Amygdala (tissue), 56 donors: ENCODE measurements at regions not wholly inside any gene's neighbourhood (a gene's known extent, or its start where the extent isn't known, plus 50 kb on each side); places are given as distances from the start of the nearest gene placed in this dataset.
"Not testable (repeated sequence)": the region's sequence is repeated elsewhere in the genome, so short reads cannot be mapped to it uniquely, and the experiment has no call there.

Source experiments
- DNase-seq, 56 donors: peaks; one replicate each; lab custom pipeline; 2025; lab: John Stamatoyannopoulos, UW

DNA sequence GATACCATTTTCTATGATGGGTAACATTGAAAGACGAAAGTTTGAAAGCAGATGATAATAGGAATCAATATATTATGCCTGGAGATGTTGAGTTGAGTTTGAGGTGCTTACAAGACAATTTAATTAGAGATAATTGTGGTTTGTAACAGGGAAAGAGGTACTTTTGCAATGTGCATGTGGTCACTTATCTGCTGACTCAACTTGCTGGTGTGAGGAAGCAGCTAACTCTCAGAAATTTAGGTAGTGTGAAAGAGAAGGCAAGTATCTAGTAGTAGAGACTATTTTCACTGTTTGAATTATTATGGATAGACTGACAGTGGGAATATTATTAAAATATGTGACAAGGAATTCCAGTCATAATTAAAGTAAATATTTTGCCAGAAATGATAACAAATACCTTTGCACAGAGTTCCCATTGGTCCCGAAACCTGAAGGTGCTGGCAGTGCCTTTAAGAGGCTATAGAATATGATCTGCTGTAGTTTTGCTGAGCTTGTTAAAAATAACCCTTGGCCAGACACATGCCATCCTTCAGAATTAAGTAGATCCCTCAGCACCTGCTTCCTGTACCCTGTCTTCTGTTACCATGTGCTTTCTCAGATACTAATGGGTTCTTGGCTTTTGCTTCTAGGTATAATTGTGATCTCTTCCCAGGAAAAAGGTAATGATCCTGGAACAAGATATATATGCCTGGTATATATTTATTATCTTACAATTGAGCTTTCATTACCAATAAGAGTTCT is 315.9 kb downstream of the BCHE start:
- no peak for DNase-seq

DNA sequence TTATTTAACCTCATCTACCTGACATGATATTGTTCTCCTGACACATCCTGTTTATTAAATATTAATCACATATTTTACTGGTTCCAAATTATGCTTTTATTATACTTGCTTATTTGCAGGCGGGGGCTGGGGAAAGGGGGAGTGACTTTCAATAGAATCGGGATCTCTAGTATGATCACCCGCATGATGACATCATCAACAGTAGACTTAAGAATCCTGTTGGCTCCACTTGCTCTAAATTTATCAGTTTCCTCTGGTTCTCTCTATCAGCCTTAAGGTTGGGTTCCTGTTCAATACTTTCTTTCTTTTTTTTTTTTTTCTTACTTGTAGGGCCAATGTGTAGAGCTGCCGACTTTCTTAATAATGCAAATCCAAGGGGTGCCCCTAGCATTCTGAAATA is 317.5 kb downstream of the BCHE start:
- no peak for DNase-seq

DNA sequence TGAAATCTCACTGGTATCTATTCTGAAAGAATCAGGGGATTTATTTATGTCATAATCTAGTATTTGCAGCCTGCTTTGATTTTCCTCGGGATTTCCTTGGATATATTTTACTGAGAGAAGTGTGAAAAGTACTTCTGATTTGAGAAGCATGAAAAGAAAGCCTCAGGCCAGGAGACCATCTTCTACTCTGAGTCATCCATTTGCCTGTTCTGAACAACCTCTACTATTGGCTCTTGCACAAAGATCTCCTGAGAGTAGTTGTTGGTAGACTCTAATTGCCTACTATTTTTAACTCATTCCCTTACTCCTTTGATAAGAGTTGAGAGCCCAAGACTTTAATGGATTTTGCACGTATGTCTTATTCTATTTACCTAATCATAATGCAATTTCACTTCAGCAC is 318.9 kb downstream of the BCHE start:
- DNase-seq = no peak

DNA sequence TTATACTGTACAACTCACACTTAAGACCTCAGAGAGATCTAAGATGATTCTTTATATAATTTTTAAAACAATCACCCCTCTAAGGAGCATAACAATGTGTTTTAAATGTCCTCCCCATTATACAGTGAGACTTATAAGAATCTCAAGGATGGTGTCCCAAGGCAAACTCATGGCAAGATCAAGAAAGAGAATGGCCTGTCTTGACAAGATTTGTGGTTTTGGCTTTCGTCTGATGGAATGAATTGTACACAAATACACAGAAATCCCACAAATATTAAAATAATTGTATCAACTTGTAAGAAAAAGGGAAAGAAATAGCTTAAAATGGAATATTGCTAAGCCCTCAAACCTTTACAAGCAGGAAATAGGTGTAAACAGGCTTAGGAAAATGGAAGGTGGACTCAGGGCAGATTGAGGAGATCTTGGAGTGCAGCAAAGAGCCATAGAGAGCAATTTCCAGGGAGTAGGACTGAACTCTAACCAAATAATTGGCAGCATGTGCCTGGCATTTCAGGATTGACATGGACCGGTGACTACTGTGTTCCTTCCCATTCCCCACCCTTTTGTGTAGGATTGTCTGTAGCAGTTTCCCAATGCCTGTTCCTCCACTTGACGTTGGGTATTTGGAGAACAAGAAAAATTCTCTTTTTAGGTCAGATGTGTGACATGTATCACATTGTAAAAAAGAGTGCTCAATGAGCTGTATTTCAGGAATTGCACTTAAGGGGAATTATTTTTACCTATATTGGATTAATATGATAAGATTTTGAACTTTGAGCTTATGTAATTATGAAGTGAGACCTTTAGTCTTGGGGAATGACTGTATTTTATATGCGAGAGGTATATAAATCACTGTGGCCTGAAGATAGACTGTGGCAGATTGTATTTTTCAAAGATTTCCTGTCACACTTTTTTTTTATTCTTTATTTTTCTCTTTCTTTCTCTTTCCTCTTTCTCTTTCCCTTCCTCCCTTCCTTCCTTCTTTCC is 317.8 kb upstream of the SLITRK3 start:
- DNase-seq = no peak

DNA sequence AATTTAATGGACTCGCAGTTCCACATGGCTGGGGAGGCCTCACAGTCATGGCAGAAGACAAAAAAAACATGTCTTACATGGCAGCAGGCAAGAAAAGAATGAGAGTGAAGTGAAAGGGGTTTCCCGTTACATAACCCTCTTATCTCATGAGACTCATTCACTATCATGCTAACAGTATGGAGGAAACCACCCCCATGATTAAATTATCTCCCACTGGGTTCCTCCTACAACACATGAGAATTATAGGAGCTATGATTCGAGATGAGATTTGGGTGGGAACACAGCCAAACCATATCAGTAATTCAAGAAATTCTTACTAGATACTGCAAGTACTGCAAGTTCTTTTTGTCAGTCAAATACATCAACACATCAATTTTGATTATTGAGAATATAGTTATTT is 311.4 kb upstream of the SLITRK3 start:
- DNase-seq = no peak

DNA sequence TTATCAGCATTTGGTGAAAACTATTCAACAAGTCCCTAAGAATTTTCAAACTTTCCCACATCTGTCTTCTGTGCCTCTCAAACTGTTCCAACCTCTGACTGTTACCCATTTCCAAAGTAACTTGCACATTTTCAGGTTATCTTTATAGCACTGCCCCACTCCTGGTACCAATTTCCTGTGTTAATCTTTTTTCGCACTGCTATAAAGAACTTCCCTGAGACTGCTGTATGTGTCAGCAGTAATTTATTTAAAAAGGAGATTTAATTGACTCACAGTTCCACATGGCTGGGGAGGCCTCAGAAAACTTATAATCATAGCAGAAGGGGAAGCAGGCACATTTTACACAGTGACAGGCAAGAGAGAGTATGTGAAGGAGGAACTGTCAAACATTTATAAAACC is 310.9 kb upstream of the SLITRK3 start:
- DNase-seq = no peak

DNA sequence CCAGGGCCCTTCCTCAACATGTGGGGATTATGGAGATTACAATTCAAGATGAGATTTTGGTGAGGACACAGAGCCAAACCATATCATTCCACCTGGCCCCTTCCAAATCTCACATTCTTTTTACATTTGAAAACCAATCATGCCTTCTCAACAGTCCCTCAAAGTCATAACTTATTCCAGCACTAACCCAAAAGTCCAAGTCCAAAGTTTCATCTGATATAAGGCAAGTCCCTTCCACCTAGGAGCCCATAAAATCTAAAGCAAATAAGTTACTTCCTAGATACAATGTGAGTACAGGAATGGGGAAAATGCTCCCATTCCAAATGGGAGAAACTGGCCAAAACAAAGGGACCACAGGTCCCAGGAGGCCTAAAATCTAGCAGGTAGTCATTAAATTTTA is 309.5 kb upstream of the SLITRK3 start:
- no peak for DNase-seq

DNA sequence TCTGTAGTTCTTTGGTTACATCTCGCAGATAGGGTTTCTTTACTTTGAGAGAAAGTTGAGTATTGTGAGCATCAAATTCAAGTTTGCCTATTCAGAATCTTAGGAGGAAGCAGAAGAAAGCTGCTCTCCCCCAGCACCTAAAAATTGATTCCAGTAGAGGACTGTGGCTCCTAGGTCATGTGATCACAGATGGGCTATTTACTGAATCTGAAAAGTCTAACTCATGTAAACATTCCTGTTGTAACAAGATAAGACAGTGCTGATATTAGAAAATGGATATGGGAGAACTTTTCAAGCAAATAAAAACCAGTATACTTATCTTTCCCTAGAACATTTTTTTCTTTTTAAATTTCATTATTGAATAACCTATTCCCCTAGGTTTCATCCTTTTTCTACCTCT is 308.4 kb upstream of the SLITRK3 start:
- DNase-seq = no peak

DNA sequence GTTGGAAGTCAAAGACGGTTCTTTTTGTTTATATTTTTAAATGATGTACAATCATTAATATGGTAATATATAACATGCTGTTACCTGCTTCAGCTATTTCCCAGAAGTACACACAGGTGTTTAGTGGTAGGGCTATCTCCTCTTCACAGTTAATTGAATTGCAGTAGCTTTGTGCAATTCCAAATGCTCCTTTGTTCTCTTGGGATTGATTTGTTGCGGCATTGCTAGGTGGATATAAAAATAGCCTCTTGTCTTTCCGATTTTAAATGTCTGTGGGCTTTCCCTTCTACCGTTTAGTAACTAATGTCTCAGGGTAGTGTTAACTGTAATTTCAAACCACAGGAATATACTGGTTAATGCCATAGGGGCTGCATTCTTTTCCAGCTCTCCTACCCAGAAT is 307.6 kb upstream of the SLITRK3 start:
- no peak for DNase-seq

DNA sequence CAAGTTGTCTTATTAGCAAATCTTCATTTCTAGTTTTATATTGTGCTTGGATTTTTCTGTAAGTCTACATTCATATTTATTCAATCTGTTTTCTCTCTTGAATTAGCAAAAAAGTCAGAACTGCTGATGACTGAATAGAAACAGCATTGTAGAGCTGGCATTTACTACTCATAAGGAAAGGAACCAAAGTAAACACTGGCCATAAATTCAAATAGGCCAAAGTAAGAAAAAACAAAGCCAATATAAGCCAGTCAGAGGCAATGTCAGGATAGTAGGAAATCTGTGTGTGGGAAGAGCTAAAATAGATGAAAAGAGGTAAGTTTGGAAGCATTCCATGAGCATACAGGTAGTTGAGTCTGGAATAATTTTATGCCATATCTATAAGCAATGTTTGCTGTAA is 307.2 kb upstream of the SLITRK3 start:
- DNase-seq = no peak

DNA sequence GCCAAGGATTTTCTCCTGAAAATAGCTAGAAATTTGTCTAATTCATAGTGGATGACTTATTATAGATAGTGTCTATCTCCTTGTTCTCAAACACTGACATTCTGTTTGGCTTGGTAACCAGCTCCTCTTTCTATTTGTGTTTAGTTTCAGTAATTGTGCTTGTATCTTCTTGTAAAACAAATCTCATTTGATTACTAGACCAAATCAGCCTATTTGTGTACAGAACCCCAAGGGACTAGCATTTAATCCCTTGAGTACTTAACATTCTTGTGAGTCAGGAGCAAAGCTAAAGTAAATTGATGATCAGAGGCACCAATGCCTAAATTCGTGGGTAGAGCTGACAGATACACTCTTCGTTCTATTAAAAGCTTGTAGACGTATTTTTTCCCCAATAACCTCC is 306.5 kb upstream of the SLITRK3 start:
- no peak for DNase-seq

DNA sequence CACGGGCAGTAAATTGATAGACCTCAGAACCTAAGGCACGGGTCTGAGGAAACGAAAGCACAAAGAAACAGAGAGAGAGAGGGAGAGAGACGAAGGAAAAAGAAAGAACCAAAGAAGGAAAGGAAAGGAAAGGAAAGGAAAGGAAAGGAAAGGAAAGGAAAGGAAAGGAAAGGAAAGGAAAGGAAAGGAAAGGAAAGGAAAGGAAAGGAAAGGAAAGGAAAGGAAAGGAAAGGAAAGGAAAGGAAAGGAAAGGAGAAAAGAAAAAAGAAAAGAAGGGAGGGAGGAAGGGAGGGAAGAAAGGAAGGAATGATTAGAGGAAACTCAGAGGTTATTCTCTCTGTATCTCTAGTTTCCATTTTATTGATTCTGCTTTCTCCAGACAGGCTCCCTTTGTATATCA is 302.6 kb upstream of the SLITRK3 start:
- not testable (repeated sequence) for DNase-seq

DNA sequence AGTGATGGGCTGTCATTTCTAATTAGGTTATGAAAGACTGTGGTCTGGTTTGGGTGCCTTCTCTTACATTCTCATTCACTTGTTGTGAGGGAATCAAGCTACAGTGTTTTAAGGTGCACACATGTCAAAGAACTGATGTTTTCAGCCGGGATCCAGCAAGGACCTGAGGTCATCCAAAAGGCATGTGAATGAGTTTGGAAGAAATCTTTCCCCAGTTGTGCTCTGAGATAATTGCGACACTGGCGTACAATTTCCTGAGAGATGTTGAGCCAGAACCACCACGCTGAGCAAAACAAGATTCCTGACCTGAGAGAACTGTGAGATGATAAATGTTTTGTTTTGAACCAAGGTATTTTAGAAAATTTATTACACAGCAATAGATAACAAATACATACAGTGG is 295.3 kb upstream of the SLITRK3 start:
- no peak for DNase-seq

DNA sequence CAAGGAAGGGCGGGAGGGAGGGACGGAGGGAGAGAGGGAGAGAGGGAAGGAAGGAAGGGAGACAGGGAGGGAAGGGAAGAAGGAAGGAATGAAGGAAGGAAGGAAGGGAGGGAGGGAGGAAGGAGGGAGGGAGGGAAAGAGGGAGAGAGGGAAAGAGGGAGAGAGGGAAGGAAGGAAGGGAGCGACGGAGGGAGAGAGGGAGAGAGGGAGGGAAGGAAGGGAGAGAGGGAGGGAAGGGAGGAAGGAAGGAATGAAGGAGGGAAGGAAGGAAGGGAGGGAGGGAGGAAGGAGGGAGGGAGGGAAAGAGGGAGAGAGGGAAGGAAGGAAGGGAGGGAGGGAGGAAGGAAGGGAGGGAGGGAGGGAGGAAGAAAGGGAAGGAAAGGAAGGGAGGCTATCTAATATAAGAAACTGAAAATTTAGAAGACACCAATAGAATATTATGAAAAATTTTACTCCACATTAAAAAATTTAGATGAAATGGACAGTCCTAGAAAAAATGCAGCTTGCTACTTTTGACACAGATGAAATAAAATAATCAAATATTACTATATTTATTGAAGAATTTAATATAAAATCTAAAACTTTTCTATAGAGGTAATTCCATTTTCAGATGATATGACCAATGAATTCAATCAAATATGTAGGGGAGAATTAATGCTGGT is 280.3 kb upstream of the SLITRK3 start:
- DNase-seq = no peak

DNA sequence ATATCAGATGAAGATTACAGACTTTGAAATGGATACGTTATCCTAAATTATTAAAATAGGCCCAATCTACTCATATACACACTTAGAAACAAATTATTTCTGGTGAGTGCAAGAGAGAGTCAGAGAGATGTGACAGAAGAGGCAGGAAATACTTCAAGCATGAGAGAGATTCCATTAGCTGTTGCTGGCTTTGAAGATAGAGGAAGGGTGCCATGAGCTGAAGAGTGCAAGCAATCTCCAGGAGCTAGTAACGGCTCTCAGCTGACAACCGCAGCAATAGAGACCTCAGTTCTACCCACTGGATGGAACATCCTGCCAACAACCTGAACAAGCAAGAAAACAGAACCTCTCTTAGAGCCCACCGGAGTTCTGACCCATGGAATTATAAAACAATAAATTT is 270.7 kb upstream of the SLITRK3 start:
- DNase-seq = no peak

DNA sequence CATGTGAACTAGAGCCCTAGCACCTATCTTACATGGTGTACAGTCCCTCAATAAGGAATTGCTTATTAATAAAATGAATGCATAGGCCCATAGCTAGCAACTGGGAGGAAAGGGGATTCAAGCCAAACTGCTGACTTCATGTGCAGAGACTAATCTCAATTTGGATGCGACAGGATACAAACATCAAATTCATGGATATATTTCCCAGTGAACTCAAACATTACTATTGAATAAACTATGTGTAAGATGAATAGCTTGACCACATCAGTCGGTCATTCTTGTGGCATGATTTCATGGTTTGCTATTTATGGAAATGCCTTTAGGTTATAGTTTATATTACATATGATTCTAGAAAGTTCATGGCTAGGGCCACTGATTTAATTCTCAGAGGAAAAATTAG is 268.6 kb upstream of the SLITRK3 start:
- no peak for DNase-seq

DNA sequence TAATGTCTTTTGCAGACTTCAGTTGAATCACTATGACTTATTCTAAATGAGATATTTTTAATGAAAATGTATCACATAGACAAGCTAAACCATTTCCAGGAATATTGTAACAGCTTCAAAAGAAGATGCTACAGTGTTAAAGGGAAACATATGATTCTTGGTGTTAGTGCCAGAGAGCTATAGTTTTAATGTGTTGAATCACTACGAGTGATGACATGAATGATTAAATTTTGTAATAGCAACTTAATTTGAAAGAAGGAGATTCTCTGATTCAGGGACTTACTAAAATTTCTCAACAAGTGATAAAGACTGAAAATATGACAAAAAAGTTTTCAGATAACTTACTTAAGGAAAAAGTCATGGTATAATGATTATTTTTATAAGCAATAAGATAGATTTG is 267.3 kb upstream of the SLITRK3 start:
- DNase-seq = no peak

DNA sequence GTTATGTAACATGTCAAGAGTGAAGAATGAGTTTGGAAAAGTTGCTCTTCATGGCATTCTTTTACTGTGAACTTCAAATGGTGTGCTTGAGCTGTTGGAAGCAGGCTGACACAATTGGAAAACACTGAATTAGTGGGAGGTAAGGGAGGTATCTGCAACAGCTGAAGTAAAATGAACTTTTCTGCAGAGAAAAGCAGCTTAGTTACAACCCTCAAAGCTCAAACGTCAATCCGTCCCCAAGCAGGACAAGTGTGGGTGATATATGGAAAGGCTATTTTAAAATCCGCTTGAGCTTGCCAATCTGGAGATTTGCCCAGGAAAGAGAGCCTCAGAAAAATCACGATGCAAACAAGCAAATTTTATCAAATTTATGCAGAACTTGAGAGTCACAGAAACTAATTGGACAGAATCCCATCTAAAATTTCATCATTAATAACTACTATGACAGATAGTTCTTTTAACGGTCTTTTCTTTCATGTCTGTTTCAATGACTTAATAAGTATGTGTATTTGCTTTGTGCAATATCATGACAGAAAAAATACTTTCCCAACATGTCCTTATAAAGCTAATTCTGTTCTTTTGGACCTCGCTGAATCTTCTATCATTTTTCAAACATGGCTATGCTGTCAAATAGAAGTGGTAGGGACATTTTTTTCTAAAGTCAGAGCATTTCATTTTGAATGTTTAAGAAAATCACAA is 266.6 kb upstream of the SLITRK3 start:
- peak in 5 of 56 donors; percentile 1 to 16 (median 5) for DNase-seq

DNA sequence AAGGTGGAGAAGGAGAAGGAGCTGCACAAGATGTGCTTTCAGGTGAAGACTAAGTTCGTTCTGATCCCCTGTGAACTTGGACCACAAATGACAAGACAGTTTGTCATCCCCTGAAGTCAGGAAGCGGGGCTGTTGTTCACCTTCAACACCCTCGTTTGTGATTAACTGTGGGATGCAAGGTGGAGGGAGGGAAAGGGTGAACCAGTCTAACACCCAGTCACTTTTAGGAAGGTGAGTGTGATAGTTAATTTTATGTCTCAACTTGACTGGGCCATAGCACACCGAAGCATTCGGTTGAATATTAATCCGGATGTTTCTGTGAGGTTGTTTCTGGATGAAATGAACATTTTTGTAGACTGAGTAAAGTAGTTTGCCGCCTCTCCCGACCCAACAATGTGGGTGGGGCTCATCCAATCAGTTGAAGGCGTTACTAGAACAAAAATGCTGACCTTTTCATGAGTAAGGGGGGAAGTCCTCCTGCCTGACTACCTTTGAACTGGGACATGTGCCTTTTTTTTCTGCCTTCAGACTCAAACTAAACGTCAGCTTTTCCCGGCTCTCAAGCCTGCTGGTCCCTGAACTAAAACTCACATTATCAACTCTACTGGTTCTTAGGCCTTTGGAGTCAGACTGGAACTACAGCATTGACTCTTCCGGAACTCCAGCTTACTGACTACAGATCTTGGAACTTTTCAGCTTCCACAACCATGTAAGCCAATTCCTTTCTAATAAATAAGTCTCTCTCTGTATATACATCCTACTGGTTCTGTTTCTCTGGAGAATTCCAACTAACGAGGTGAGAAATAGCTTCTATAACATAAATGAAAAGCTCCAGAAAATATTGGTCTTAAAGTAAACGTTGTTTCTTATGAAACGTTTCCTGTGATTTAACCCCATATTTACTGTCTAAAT is 264.0 kb upstream of the SLITRK3 start:
- no peak for DNase-seq

DNA sequence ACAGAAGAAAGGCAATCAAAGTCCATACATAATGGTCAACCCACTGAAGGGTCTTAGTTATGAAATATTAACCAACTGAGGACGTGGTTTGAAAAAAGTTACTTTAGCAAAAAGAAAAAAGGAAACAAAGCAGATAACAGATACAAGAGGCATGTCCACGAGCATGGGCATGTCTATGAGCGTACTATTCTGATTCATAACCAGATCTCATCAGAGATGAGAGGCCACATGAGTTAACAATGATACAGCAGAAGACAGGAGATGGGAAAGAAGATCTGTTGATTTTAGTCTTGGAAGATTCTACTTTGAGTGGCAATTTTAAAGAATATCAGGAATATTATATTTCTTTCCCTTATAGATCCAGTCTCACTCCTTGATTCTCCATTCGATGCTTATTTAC is 262.9 kb upstream of the SLITRK3 start:
- no peak for DNase-seq
